ENCODE measurements at regions not wholly inside any gene's neighbourhood (a gene's known extent, or its start where the extent isn't known, plus 50 kb on each side); places are given as distances from the start of the nearest gene placed in this dataset.

DNA sequence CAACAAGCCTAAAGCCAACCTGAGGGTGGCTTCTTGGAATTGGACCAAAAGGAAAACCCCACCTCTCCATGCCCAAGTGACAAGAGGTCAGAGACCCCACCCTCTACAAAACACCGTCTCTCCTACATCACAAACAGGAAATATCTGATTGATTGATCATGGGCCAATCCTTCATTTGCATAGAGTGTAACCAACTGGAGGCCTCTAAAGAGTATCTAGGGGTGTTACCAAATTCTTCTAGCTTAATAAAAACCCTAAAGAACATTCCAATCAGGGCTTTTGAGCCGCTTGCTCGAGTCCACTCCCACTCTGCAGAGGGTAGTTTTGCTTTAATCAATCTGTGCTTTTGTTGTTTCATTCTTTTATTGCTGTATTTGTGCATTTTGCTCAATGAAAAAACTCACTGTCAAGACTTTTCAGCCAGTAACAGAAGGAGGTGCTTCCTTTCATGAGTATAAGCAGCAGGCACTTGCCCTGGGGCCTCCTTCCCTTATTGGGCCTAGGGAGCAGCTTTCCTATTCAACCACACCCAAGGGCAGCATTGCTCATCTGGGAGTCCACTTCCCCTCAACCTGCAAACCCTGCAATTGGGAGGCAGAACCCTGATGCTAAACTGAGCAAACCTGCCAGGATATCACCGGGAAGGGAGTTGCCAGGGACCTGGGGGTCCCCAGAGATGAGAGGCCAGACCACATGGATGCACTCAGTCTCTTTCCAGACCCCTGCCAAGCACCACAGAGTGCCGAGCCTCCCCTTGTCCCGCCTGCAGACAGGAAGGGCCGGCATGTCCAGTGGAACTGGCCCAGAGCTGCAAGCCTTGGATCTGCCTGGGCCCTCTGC, 154.3 kb upstream of the VSTM2B start:
- no peak for DNase-seq (ENCODE audit: low read depth in 2 of 3, low spot score in 1 of 3)

DNA sequence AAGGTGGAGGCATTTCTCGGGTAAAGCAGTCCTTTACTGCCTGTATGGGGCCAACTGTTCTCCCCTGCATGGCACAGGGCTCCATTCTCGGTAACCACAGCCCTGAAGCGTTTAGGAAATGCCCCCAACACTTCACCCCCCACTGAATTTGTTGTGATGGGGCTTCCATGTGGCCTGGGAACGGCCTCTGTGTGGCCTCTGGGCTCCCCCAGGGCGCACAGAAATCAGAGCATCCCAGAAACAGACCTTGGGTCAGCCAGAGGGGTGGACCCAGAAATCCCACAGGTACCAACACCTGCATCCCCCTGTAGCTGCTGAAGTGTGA, 153.7 kb upstream of the VSTM2B start:
- no peak for DNase-seq (ENCODE audit: low read depth in 2 of 3, low spot score in 1 of 3)

DNA sequence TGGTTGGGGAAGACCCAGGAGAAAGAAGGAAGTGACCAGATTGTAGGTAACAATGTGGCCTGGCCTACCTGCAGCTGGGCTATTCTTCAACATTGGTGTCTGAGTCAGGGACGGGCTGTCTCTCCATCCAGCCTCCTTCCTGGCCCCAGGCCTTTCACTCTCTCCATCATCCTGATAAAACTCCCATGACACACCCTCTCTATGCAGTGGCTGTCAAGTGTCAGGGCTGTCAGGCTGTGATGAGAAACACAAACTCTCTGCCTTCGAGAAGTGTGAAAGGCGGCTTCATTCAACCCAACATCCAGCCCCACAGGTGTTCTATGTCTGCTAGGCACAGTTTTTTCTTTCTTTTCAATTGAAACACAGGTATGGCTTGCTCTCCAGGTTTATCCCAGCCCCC, 153.3 kb upstream of the VSTM2B start:
- DNase-seq (ENCODE audit: low read depth in 2 of 3, low spot score in 1 of 3) = no peak

DNA sequence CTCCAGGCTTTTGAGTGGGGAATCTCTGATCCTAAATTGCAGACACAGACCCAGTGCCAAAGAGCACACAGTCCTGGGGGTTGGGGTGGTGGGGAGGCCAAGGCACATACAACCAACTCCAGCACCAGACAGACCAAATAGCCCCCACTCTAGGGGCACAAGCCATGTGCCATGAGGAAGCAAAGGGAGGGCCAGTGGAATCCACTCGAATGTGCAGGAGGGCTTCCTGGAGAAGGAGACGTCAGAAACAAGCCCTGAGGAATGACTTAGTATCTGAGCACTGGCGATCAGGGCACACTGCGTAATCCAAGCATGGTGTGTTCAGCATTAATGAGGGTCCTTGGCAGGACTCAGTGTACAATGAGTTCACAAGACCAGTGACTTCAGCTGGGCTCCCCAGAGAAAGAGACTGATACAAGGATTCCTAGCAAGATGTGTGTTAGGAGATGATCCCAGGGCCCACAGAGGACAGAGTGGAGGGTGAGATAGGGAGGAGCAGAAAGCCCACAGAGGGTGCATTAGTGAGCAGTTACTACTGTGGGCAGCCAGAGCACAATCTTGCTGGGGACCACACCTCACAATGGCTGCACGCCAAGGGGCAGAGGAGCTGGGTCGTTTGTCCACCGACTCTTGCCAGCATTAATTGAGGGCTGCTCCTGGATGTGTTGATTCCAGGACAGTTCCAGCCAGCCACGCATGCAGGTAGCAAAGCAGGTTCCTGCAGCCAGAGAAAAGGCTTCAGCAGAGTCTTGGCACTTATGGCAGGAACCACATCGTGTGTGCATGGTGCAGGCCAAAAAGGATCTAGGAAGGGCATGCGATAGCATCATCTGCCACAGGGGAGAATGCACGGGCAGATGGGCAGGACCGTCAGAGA, 152.6 kb upstream of the VSTM2B start:
- DNase-seq (ENCODE audit: low read depth in 2 of 3, low spot score in 1 of 3) = no peak

DNA sequence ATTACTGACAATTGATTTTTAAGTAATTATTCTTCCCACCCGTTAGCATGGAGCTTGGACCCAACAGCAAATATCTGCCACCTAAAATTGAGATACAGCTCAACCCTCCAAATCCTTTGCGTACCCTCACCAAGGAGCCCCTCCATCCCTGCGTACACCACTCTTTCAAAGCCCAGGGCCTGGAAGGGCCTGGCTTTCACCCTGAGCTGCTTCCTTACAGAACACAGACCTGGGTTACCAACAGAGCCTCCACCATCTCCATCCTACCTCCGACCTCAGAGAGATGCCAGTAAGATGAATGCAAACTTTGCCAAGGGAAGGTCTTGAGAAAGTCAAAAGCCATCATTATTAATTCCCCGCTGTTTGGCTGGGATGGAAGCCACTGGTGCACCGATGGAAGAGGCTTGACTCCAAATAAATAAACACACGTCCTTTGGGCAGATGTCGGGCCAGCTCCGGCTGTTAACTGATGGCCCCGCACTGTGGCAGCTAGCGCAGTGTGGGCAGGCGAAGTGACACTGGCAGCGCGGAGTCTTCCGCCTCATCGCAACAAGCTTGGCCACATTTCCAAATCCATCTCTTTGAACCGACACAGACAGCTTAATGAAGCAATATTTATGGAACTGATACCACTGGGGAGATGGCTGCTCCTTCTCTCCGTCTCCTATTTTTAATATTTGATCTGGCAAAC, 150.2 kb upstream of the VSTM2B start:
- no peak for DNase-seq (ENCODE audit: low read depth in 2 of 3, low spot score in 1 of 3)

DNA sequence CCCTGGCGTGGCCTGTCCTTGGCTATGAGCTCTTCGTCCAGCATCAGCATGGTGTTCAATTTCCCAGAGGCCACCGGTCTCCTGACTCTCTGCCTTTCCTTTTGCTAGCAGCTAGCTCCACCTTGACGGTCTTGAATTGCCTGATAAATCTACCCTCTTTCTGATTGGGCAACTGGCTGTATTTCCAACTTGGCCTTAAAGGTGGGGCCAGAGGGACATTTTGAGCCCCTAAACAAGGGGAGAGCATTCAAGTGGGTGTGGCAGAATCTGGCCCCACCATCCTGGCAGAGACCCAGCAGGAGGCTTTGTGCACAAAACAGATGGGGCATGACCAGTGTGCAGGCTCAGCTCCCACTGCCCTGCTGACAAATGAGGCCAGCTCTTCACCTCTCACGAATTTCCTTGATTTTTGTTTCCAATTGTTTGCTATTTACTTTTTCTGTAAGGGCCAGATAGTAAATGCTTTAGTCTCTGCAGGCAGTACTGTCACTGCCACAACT, 148.9 kb upstream of the VSTM2B start:
- DNase-seq (ENCODE audit: low read depth in 2 of 3, low spot score in 1 of 3) = no peak

DNA sequence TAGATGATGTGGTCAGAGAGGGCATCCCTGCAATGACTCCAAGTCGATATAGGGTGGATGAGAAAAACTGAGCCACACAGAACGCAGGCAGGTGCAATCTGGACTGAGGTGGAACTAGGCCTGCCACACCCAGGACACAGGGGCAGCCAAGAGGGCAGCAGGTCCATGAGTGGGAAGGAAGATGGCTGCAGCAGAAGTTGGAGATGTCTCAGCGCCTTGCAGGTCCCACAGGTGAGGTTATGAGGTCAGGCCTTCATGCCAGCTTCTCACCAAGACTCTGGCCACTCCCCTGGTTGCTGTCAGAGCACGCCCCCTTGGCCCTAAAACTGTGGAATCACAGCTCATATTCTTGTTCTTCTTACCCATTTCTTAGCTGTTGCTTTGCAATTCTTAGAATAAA, 147.7 kb upstream of the VSTM2B start:
- DNase-seq (ENCODE audit: low read depth in 2 of 3, low spot score in 1 of 3) = no peak

DNA sequence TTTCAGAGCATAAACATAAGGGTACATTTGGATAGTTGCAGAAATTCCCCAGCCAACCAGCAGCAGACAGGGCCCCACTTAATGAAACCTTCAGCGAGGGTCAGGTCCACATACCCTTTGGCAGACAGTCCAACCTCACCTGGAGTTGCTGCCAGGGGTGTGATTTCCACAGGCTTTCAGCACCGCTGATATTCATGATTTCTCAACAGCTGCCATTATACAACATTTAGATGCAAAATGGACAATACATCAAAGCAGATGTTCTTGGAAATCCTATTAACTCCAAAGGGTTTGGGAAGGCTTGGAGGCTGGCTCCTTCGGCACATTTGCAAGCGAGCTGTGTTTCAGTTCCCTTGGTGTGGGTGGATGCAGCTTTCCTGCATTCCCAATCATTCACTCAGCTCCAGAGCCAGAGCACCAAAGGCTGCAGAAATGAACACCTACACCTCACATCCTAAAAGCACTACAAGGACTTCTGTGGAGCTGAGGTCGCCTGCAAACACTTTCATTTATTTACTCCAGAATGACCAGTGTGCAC, 147.2 kb upstream of the VSTM2B start:
- DNase-seq (ENCODE audit: low read depth in 2 of 3, low spot score in 1 of 3) = no peak

DNA sequence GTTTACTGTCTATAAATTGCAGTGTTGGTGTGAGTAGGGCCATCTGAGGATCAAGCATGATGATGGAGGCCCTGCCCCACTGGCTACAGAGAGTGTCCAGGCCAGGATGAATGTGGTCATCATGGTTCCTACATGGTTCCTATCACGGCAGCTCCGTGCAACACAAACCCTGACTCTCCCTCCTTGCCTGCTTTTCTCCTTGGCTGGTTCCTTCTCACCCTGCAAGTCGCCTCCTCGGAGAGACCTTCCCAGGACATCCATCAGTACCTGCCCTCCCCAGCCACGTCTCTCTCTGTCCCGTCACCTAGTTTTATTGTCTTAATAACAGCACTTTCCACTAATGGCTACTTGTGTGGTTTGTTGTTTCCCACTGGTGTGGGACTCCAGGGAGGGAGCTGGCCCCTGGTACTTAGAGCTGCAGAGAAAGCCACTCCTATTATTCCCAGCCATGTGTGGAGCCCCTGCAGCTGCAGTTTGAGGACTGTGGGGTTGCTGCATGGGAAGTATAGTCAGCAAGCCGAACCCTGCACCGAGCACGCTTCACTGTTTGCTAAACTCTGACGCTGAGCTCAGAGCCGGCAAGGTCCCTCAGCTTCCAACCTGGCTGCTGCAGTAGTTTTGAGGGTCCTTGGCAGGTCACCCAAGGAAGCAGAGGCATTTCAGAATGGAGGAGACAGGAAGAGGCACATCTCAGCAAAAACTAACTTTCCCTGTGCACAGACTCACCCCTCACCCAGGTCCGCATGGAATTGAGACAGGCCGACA, 146.4 kb upstream of the VSTM2B start:
- no peak for DNase-seq (ENCODE audit: low read depth in 2 of 3, low spot score in 1 of 3)

DNA sequence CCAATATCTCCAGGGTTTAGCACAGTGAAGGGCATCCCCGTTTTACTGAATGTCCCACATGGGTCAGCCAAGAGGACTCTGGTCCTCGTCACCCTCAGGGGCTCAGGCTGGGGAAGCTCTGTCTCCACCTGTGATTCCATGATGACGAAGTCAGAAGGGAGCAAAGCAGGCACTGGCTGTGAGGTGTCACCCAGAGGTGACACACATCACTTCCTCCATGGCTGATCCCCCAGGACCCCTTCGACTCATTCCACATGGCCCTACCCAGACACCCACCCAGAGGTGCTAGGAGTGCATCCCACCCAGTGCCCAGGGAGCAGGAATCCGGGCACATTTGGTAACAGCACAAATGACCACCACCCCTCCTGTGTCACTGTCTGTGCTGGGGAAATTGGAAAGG, 145.2 kb upstream of the VSTM2B start:
- no peak for DNase-seq (ENCODE audit: low read depth in 2 of 3, low spot score in 1 of 3)

DNA sequence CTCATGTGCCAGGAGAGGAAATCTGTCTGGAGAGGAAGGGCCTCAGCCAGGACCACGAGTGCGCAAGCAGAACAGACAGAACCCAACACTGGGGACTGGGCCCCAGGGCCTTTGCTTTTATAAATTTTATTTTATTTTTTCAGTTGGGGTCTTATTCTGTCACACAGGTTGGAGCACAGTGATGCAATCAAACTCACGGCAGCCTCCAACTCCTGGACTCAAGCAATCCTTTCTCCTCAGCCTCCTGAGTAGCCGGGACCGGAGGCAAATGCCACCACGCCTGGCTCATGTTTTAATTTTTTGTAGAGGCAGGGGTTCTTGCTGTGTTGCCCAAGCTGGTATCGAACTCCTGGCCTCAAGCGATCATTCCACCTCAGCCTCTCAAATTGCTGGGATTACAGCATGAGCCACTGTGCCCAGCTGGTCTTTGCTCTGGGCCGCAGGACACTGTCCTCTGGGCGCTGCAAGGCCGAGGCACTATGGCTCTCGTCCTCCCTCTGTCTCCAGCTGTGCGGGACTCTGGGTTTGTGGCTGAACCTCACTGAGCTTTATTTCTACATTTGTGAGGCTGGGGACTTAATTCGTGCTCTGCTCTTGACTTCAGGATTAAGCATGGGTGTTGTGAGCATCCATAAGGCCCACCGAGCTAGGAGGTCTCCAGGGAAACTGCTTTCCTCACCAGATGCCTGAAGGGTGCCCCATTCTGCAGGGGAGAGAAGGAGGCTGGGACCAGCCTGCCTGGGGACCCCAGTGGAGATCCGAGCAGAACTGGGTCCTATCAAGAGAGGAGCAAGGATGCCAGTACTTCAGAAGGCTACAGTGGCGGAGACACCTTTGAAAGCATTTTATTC, 144.2 kb upstream of the VSTM2B start:
- no peak for DNase-seq (ENCODE audit: low read depth in 2 of 3, low spot score in 1 of 3)

DNA sequence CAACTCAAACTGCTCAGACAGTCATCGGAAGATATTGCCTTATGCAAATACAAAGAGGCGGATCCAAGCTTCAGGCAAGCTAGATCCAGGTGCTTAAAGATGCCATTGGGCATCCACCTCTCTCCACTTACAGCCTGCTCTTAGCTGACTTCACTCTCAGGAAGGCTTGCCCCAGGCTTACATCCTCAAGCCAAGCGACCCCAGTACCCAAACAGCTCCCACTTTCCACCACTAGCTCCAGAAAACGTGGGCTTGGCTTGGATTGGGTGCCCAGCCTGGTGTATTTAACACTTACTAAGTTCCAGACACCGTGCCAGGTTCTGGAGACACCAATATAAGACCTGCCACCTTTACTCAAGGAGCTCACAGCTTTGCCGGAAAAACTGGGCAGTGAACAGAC, 142.1 kb upstream of the VSTM2B start:
- no peak for DNase-seq (ENCODE audit: low read depth in 2 of 3, low spot score in 1 of 3)

DNA sequence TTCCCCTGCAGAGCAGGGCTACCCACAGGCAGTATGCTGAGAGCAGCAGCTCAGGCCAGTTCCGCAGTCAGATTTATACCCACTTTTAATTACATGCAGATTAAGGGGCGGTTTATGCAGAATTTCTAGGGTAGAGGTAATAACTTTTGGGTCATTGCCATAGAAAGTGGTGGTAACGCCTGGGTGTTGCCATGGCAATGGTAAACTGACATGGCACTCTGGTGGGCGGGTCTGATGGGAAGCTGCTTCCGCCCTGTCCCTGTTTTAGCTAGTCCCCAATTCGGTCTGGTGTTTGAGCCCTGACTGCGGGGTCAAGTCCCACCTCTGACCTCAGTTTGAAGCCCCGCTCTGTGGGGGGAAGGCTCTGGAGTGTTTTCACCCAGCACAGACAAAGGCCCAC, 141.1 kb upstream of the VSTM2B start:
- no peak for DNase-seq (ENCODE audit: low read depth in 2 of 3, low spot score in 1 of 3)

DNA sequence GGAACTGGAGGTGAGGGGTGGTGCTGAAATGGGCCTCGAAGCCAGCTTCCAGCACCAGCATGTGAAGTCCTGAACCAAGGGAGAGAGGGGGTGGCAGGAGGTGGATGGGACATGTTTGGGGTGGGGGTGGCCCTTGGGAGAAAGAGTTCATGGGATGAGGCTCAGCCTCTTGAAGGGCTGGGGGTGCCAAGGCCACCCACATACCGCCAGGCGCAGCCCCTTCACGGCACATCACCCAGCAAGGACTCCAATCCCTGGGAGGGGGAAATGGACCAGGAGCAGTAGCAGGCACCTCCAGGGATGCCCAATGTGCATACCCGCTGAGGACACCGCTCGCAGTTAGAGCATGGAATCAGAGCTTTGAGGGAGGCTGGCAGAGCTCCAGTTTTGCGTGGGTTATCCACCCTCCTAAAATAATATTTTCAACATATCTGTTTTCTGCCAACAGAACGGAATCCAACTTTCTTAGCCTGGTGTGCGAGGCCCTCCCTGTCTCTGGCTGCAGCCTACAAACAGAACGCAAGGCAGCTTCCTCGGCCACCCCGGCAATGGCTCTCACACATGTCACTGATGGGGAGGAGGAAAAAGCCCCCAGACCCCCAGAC, 140.5 kb upstream of the VSTM2B start:
- no peak for DNase-seq (ENCODE audit: low read depth in 2 of 3, low spot score in 1 of 3)

DNA sequence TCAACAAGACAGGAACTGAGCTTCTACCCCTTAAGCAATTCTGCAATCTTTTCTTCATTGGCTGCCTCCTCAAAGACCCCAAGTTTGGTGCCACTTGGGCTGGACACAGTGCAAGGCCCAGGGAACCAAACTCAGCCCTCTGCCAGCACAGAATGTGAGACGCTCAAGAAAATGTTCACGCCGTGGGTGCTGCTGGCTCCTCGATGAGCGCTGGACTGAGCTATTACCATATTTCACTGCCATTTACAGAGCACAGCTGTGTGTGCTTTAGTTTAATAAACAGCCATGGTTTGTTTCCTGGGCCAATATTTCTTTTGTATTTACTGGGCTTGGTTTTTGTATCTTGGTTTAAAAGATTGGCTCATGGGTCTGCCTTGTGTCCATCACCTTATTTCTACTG, 138.8 kb upstream of the VSTM2B start:
- no peak for DNase-seq (ENCODE audit: low read depth in 2 of 3, low spot score in 1 of 3)

DNA sequence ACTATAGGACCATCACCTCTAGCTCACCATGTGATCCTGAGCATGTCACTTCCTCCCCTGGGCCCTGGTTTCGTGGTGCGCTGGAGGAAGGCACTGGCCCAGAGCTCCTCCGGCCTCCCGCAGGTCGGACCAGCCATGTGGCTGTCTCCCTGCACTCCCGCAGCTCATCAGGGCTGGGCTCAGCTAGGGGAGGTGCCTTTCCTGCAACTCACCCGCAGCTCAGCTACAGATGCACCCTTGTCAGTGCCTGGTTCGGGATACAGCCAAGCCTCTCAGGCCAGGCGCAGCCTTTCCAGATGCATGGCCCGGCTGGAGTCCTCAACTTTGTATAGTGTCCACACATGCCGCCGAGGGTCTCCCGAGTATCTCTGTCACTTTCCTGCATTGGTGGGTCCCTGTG, 138.2 kb upstream of the VSTM2B start:
- DNase-seq (ENCODE audit: low read depth in 2 of 3, low spot score in 1 of 3) = no peak

DNA sequence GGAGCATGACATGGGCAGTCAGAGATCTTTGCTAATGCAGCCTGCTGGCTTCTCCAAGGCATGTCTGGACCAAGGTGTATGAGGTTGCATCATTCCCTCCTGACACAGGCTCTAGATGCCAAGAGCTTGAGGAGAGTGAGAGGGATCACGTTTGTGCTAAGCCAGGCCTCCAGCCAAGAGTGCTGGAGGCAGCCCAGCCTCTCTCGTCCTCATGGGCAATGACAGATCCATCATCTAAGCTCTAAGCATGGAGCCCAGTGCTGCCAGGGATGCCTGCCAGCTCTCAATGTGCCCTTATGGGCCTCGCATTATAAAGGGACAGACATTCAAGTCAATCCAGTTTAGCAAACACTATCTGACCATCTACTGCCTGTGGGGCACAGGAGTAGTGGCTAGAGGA, 136.3 kb upstream of the VSTM2B start:
- DNase-seq (ENCODE audit: low read depth in 2 of 3, low spot score in 1 of 3) = no peak

DNA sequence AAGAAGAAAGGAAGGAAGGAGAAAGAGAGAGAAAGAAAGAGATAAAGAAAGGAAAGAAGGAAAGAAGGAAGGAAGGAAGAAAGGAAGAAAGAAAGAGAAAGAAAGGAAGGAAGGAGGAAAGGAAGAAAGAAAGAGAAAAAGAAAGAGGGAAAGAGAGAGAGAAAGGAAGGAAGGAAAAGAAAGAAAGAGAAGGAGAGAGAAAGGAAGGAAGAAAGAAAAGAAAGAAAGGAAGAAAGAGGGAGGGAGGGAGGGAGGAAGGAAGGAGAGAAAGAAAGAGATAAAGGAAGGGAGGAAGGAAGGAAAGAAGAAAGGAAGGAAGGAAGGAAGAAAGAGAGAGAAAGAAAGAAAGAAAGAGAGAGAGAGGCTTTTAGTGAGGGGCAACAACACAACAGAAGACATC, 135.1 kb upstream of the VSTM2B start:
- no peak for DNase-seq (ENCODE audit: low read depth in 2 of 3, low spot score in 1 of 3)

DNA sequence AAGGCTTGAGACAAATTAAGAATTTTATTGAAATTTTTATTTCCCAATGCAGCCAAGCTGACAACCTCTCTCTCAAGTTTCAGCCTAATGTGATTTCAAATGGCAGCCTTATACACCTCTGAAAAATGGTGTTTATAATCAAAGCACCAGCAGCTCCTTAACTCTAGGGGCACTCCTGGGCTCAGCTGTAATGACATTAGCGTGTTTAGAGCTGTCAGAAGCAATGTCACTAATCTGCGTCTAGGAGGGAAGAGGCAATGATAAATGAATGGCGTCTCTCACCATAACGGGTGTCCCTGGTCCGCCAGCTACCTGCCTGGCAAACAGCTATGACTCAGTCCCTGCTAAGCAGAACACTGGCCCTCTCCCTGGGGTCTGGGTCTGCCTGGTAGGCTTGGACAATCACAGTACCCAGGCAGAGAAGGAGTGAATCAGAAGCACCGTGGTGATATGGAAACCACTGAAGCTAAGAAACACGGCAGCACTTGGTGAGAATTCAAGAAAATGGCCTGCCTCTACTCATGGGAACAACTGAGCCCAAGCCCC, 131.8 kb upstream of the VSTM2B start:
- no peak for DNase-seq (ENCODE audit: low read depth in 2 of 3, low spot score in 1 of 3)
